HL-60 (cell line): ENCODE measurements at regions not wholly inside any gene's neighbourhood (a gene's known extent, or its start where the extent isn't known, plus 50 kb on each side); places are given as distances from the start of the nearest gene placed in this dataset.

ENCODE experiments used
- DNase-seq, 2 experiments: peaks; one replicate each; pipeline ENCODE4 v3.0.0-alpha.2; 2010 to 2020; ENCODE audit warnings: low read depth in 1 of 2, low spot score in 1 of 2
- H3K27ac ChIP-seq: fragments of 250-450 bp; sonication (Bioruptor Pico); replicated peaks from 2 replicates; pipeline ENCODE4 v1.5.1; 2020; ENCODE audit warnings: mild to moderate bottlenecking, moderate library complexity
- H3K27me3 ChIP-seq: fragments of 250-450 bp; sonication (Bioruptor Pico); 2 replicates; pipeline ENCODE4 v1.5.1; 2021; ENCODE audit warnings: mild to moderate bottlenecking, moderate library complexity; ENCODE audit not compliant: insufficient read depth, poor library complexity, severe bottlenecking
- H3K4me3 ChIP-seq: replicated peaks from 2 replicates; pipeline ENCODE4 v1.5.1; 2011; ENCODE audit warnings: mild to moderate bottlenecking, control low read depth, low read length; ENCODE audit not compliant: insufficient read depth
- GABPA ChIP-seq: IDR thresholded peaks from 2 replicates; pipeline ENCODE4 v1.6.1; 2012; ENCODE audit warnings: low read depth
- POLR2AphosphoS5 ChIP-seq: IDR thresholded peaks from 2 replicates; pipeline ENCODE4 v1.6.1; 2012; ENCODE audit warnings: low read depth
- SPI1 ChIP-seq: IDR thresholded peaks from 2 replicates; pipeline ENCODE4 v1.6.1; 2012; ENCODE audit warnings: low read depth, mild to moderate bottlenecking, borderline replicate concordance
- TF ChIP-seq, protein P1 (sequence below): IDR thresholded peaks from 2 replicates; pipeline ENCODE4 v1.6.1; 2012; ENCODE audit warnings: low read depth; ENCODE audit not compliant: insufficient replicate concordance
- TF ChIP-seq, protein P2 (sequence below): IDR thresholded peaks from one replicate; pipeline ENCODE4 v1.5.1; 2011; ENCODE audit warnings: low read length, control low read depth, inconsistent platforms; ENCODE audit not compliant: insufficient read depth

DNA sequence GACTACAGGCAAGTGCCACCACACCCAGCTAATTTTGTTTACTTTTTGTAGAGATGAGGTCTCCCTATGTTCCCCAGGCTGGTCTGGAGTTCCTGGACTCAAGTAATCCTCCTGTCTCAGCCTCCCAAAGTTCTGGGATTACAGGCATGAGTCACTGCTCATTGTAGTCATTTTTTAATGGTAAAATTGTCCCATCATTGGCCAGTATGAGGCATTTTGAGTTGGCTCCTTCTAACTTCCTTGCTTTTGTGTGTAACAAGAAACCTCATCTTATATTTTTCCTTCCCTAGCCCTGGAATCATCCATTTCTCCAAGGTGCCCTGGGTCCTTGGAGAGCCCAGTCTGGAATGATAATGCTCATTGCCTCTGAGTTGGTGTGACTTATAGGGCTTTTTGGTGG is 148.5 kb downstream of the INHBB start:
- Histone ChIP-seq H3K27ac (no peak overlapping the region), H3K4me3 (no peak overlapping the region), H3K27me3 (no peaks in the 10 kb centered on the region)
- TF ChIP-seq SPI1: no peak
- TF ChIP-seq, protein P1, sequence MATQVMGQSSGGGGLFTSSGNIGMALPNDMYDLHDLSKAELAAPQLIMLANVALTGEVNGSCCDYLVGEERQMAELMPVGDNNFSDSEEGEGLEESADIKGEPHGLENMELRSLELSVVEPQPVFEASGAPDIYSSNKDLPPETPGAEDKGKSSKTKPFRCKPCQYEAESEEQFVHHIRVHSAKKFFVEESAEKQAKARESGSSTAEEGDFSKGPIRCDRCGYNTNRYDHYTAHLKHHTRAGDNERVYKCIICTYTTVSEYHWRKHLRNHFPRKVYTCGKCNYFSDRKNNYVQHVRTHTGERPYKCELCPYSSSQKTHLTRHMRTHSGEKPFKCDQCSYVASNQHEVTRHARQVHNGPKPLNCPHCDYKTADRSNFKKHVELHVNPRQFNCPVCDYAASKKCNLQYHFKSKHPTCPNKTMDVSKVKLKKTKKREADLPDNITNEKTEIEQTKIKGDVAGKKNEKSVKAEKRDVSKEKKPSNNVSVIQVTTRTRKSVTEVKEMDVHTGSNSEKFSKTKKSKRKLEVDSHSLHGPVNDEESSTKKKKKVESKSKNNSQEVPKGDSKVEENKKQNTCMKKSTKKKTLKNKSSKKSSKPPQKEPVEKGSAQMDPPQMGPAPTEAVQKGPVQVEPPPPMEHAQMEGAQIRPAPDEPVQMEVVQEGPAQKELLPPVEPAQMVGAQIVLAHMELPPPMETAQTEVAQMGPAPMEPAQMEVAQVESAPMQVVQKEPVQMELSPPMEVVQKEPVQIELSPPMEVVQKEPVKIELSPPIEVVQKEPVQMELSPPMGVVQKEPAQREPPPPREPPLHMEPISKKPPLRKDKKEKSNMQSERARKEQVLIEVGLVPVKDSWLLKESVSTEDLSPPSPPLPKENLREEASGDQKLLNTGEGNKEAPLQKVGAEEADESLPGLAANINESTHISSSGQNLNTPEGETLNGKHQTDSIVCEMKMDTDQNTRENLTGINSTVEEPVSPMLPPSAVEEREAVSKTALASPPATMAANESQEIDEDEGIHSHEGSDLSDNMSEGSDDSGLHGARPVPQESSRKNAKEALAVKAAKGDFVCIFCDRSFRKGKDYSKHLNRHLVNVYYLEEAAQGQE: no peak
- no peak for TF ChIP-seq GABPA
- TF ChIP-seq, protein P2, sequence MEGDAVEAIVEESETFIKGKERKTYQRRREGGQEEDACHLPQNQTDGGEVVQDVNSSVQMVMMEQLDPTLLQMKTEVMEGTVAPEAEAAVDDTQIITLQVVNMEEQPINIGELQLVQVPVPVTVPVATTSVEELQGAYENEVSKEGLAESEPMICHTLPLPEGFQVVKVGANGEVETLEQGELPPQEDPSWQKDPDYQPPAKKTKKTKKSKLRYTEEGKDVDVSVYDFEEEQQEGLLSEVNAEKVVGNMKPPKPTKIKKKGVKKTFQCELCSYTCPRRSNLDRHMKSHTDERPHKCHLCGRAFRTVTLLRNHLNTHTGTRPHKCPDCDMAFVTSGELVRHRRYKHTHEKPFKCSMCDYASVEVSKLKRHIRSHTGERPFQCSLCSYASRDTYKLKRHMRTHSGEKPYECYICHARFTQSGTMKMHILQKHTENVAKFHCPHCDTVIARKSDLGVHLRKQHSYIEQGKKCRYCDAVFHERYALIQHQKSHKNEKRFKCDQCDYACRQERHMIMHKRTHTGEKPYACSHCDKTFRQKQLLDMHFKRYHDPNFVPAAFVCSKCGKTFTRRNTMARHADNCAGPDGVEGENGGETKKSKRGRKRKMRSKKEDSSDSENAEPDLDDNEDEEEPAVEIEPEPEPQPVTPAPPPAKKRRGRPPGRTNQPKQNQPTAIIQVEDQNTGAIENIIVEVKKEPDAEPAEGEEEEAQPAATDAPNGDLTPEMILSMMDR: no peak
- TF ChIP-seq POLR2AphosphoS5: no peak
- DNase-seq: no peak

DNA sequence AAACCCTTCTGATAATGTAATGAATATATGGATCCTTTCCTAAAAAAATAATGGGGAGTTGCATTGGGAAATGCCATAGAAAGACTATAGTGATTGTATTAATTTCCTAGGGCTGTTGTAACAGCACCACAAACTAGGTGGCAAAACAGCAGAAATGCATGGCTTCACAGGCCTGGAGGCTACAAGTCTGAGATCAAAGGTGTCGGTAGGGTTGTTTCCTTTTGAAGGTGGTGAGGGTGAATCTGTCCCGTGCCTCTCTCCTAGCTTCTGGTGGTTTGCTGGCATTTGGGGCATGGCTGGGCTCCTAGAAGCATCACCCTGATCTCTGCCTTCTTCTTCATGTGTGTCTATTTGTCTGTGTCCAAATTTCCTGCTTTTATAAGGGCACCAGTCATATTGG is 149.7 kb downstream of the INHBB start:
- TF ChIP-seq SPI1 (no peak), POLR2AphosphoS5 (no peak), GABPA (no peak)
- TF ChIP-seq, protein P1: no peak
- TF ChIP-seq, protein P2: no peak
- Histone ChIP-seq H3K27me3 (no peaks in the 10 kb centered on the region), H3K27ac (no peak overlapping the region), H3K4me3 (no peak overlapping the region)
- no peak for DNase-seq

DNA sequence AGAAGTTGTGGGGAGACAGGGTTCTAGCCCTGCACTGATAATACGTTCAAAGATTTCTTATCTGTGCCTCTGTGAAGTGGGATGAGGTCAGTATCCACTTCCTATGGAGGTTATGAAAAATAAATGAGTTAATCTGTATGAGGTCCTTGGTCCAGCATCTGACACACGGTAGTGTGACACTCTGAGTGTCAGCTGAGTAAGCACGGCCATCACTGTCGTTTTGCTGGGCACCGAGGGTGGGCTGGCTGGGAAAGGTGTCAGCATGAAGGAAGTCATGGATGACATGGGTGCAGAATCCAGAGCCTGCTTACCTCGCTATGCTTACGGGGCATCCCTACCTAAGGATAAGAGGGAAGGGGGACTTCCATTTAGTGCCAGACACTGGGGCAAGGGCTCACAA is 150.3 kb downstream of the INHBB start:
- no peak overlapping the region for H3K4me3 ChIP-seq
- no peaks in the 10 kb centered on the region for H3K27me3 ChIP-seq
- TF ChIP-seq POLR2AphosphoS5 (no peak), GABPA (no peak), SPI1 (no peak)
- TF ChIP-seq, protein P2: no peak
- TF ChIP-seq, protein P1: no peak
- no peak for DNase-seq
- no peak overlapping the region for H3K27ac ChIP-seq
